Ectodermal cell (in vitro differentiated cells): ENCODE measurements at regions not wholly inside any gene's neighbourhood (a gene's known extent, or its start where the extent isn't known, plus 50 kb on each side); places are given as distances from the start of the nearest gene placed in this dataset.

Source experiments
- H3K27ac ChIP-seq: 2 replicates; pipeline ENCODE4 v1.7.0; 2013; ENCODE audit warnings: mild to moderate bottlenecking, low read depth, low read length; ENCODE audit not compliant: insufficient read depth, poor library complexity, severe bottlenecking
- H3K27me3 ChIP-seq: 2 replicates; pipeline ENCODE4 v1.7.0; 2013; ENCODE audit warnings: mild to moderate bottlenecking, low read length; ENCODE audit not compliant: insufficient read depth, control insufficient read depth, poor library complexity, severe bottlenecking
- H3K36me3 ChIP-seq: one replicate; pipeline ENCODE4 v1.7.0; 2013; ENCODE audit warnings: low read length; ENCODE audit not compliant: control insufficient read depth, insufficient read depth
- H3K4me1 ChIP-seq: one replicate; pipeline ENCODE4 v1.7.0; 2013; ENCODE audit warnings: low read length; ENCODE audit not compliant: control insufficient read depth, insufficient read depth
- H3K4me3 ChIP-seq: 2 replicates; pipeline ENCODE4 v1.7.0; 2013; ENCODE audit warnings: low read depth, low read length, control low read depth; ENCODE audit not compliant: insufficient read depth
- H3K9me3 ChIP-seq: 2 replicates; pipeline ENCODE4 v1.7.0; 2013; ENCODE audit warnings: mild to moderate bottlenecking, low read length, moderate library complexity; ENCODE audit not compliant: control insufficient read depth
- WGBS, 2 experiments: methylation state at CpG; one replicate each; pipeline ENCODE4 v1.1.7; 2013; ENCODE audit warnings: missing lambda C conversion rate in 2 of 2; 5-methylcytosine and 5-hydroxymethylcytosine counted together

GRCh38 chr14:101508196-101508947, 52.9 kb upstream of the DIO3 start:
- WGBS, 2 experiments = 95% methylated on average over 11 to 12 of the region's 12 CpGs

GRCh38 chr14:101508948-101509729, 52.2 kb upstream of the DIO3 start:
- Histone ChIP-seq H3K36me3 (no peaks in the 10 kb centered on the region), H3K4me1 (peaks cover 10% of the 10 kb centered on the region), H3K27me3 (no peaks in the 10 kb centered on the region), H3K4me3 (no peak overlapping the region), H3K27ac (no peak overlapping the region), H3K9me3 (no peaks in the 10 kb centered on the region)
- 93 to 95% methylated on average over 18 of the region's 18 CpGs for WGBS, 2 experiments

More at GRCh38 chr14:101508196-101508947, 52.9 kb upstream of the DIO3 start:
- Histone ChIP-seq H3K4me3 (no peak overlapping the region), H3K9me3 (no peaks in the 10 kb centered on the region), H3K4me1 (peaks cover 8% of the 10 kb centered on the region), H3K27me3 (no peaks in the 10 kb centered on the region), H3K27ac (no peak overlapping the region), H3K36me3 (no peaks in the 10 kb centered on the region)

- Histone ChIP-seq H3K27me3 (no peaks in the 10 kb centered on the region), H3K36me3 (no peaks in the 10 kb centered on the region), H3K4me3 (no peak overlapping the region), H3K9me3 (no peaks in the 10 kb centered on the region), H3K27ac (no peak overlapping the region), H3K4me1 (peaks cover 10% of the 10 kb centered on the region)
- 94 to 95% methylated on average over 21 of the region's 21 CpGs for WGBS, 2 experiments
Measured at GRCh38 chr14:101509730-101510371, 51.4 kb upstream of the DIO3 start.

GRCh38 chr14:101511199-101511598, 50.1 kb upstream of the DIO3 start:
- Histone ChIP-seq H3K4me1 (peaks cover 10% of the 10 kb centered on the region), H3K36me3 (no peaks in the 10 kb centered on the region), H3K4me3 (no peak overlapping the region), H3K27me3 (no peaks in the 10 kb centered on the region), H3K27ac (no peak overlapping the region), H3K9me3 (no peaks in the 10 kb centered on the region)
